ENCODE measurements at regions not wholly inside any gene's neighbourhood (a gene's known extent, or its start where the extent isn't known, plus 50 kb on each side); places are given as distances from the start of the nearest gene placed in this dataset.

GRCh38 chr4:189773909-189774308 is 166.8 kb upstream of the FRG1 start:
- TF ChIP-seq, protein P1, sequence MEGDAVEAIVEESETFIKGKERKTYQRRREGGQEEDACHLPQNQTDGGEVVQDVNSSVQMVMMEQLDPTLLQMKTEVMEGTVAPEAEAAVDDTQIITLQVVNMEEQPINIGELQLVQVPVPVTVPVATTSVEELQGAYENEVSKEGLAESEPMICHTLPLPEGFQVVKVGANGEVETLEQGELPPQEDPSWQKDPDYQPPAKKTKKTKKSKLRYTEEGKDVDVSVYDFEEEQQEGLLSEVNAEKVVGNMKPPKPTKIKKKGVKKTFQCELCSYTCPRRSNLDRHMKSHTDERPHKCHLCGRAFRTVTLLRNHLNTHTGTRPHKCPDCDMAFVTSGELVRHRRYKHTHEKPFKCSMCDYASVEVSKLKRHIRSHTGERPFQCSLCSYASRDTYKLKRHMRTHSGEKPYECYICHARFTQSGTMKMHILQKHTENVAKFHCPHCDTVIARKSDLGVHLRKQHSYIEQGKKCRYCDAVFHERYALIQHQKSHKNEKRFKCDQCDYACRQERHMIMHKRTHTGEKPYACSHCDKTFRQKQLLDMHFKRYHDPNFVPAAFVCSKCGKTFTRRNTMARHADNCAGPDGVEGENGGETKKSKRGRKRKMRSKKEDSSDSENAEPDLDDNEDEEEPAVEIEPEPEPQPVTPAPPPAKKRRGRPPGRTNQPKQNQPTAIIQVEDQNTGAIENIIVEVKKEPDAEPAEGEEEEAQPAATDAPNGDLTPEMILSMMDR (IDR thresholded peaks at IDR 0.05; ENCODE audit: low read depth, low read length), result no peak
- no peak for TF ChIP-seq EZH2phosphoT487 (IDR thresholded peaks at IDR 0.05; ENCODE audit: low read depth)
